NCI-H2196 (cell line): ENCODE measurements at regions not wholly inside any gene's neighbourhood (a gene's known extent, or its start where the extent isn't known, plus 50 kb on each side); places are given as distances from the start of the nearest gene placed in this dataset.
"Not testable (repeated sequence)": the region's sequence is repeated elsewhere in the genome, so short reads cannot be mapped to it uniquely, and the experiment has no call there.

Experiments
- DNase-seq: peaks from one replicate; lab custom pipeline; 2025; ENCODE audit not compliant: unreplicated experiment; lab: John Stamatoyannopoulos, UW

- no peak for DNase-seq
Measured at GRCh38 chr11:25317216-25317615, 820.4 kb downstream of the LUZP2 start.

DNA sequence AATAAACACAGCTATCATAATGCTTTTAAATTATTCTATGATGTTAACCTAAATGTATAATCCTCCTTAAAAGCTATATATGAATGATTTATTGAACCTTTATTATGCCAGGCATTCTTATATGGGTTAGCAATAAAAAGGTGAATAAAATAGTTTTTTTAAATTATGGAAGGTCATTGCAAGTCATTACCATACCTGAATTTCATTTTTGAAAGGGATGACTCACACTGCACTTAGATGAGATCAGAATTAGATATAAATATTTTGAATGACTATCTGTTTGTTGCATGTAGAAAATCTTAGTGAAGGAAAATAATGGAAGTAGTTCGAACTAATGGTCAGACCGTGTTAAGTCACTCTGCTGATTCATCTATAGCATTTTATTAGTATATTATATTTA lies 822.3 kb downstream of the LUZP2 start:
- DNase-seq = no peak

- no peak for DNase-seq
Measured at GRCh38 chr11:25327656-25328055, 830.8 kb downstream of the LUZP2 start.

DNA sequence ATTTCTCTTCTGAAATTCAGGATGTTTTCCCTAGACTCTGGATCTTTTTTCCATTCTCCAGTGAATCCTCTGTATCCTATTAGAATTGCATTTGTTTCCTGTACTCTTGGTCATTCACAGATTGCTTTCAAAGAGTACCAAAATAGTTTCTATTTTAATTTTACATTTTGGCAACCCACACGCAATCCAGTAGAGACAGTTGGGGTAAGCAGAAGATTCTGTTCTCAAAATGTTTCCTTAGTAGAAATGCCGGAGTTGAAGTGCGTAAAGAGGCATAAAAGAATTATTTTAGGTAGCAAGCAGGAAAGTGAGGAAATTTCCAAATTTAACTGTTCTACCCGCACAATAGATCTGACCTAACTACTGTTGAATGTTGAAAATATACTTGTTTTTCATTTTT lies 842.4 kb downstream of the LUZP2 start:
- DNase-seq = no peak

DNA sequence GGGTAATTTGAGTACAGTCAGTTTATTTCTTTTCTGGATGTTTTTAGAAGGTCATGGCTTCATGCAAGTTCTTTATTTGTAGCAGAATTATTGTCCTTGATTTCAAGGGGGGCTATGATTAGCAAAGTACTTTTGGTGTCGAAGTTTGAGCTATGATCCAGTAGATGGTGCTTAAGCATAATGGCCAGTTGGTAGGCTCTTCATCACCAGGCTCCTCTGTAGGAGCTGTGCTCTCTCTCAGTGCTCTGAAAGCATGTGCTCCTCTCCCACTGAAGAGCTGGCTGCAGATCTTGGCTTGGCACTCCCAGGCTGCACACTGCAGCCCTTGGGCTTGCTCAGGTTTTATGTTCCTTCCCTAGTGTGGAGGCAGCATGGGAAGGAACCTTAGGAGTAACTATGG lies 852.7 kb downstream of the LUZP2 start:
- DNase-seq = no peak

DNA sequence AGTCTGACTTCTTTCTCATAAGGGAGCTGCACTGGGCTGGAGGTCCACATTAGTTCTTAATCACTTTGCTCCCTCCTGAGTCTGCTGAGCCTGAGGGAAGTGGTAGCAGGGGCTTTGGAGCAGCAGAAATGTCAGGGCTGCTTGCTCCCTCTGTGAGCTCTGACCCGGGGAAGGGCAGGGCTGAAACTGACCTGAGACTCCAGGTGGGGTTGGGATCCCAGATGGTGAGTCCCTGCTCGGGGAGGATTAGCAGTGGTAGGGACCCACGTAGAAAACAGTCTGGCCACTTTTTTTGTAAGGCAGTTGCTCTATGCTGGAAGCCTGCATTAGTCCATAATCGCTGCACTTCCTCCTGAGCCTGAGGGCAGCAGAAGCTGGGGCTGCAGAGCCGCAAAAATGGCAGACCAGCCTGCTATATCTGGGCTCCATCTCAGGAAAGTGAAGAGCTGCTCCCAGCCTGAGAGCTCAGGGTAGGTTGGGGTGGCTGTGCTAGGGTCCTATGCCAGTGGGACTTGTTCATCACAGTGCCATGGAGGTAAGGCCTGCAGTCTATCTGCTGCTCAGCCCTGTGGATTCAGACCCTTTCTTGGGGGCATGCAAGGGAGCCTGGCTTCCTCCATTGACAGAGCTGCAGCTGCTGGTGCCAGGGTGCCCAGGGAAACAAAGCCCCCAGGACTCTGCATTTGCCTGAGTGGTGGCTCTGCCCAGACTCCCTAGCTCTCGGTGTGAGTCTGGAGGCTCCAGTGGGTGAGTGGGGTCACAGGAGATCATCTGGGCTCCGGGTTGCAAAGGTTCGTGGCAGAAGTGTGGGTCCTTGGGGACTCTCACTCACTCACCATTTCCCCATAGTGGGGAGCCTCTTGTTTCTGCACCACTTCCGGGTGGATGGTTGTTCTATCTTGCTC lies 854.3 kb downstream of the LUZP2 start:
- no peak for DNase-seq

GRCh38 chr11:25357133-25357532 lies 860.3 kb downstream of the LUZP2 start:
- no peak for DNase-seq

GRCh38 chr11:25377466-25377865 lies 880.6 kb downstream of the LUZP2 start:
- no peak for DNase-seq

DNA sequence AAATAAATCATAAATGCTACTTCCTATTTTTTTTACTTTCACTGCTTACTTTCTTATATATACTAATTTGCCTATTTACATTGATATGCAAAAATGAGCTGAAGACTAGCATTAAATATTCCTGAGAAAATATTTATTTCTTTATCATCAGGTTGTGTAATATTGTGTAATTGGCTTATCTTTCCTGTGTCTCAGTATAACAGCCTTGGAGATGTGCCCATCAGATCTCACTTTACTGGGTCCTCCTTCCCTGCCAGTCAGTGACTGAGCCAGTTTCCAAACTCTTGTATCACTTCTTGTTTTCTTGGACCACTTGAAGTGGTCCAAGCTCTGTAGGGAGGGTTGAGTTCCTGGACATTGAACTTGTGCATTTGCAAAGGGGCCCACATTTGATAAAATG lies 900.0 kb downstream of the LUZP2 start:
- no peak for DNase-seq

- no peak for DNase-seq
Measured at GRCh38 chr11:25408146-25408545, 911.3 kb downstream of the LUZP2 start.

DNA sequence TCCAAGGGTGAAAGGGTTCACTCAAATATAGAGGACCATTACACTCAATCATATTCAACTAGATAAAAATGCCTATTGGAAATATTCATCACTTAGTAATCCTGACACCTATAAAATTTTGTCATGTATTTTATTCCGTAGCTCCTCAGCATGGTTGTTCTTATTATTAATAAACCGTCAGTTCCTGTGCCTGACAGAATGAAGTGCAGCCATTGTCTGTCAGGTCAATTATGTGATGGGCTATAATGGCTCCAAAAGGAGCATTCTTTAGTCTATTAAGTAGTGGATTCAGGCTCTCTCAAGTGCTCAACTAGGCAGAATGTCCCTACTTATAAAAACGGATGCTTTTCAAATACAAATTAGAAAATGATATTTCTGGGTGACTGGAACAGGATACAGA lies 916.1 kb upstream of the ANO3 start:
- DNase-seq = no peak

DNA sequence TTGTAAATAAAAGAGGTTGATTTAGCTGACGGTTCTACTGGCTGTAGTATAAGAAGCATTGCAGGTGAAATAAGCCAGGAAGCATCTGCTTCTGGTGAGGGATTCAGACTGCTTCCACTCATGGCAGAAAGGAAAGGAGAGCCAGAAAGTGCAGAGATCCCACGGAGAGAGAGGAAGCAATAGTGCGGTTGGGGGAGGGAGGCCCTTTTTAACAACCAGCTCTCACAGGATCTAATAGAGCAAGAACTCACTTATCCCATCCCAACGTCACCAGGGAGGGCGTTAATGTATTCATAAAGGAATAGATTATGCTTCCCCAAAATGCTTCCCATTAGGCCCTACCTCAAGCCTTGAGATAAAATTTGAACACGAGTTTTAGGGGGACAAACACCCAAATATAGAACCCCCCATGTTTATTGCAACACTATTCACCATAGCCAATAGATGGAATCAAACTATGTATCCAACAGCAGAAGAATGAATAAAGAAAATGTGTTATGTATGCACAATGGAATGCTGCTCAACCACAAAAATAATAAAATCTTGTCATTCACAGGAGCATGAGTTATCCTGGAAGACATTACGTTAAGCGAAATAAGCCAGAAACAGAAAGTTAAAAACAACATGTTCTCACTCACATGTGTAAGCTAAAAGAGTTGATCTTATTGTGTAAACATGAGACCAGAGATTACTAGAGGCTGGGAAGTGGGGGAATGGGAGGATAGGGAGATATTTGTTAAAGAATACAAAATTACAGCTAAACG lies 908.3 kb upstream of the ANO3 start:
- DNase-seq = no peak

DNA sequence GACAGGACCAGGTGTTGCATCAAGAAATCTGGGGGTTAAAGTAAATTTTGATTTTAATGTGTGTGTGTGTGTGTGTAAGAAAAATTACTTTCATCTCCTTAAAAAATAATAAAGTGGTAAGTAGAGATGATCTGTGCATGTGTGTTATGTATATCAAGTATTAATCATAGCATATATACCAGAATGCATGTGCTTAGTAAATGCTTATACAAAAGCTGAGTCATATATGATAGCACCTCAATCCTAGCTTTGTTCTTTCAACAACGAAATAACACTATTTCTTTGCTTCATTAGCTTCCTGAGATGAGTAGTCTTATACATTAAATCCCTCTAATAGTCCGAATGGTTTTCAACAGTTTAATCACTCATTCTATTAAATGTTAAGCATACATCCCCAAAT lies 899.6 kb upstream of the ANO3 start:
- no peak for DNase-seq

- no peak for DNase-seq
Measured at GRCh38 chr11:25435197-25435596, 896.7 kb upstream of the ANO3 start.

DNA sequence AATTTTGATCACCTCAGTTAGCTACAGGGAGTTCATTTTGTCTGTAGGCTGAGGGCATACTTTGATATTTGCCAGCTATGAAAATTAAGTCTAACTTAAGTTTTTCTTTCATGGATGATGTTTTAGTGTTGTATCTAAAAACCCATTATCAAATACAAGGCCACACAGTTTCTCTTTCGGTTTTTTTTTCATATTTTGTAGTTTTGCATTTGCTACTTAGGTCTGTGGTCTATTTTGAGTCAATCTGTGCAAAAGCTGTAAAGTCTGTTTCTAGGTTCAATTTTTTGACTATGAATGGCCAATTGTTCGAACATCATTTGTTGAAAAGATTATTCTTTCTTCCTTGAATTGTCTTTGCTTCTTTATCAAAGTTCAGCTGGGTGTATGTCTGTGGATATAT lies 895.6 kb upstream of the ANO3 start:
- no peak for DNase-seq

- DNase-seq = no peak
Measured at GRCh38 chr11:25441421-25441820, 890.5 kb upstream of the ANO3 start.

DNA sequence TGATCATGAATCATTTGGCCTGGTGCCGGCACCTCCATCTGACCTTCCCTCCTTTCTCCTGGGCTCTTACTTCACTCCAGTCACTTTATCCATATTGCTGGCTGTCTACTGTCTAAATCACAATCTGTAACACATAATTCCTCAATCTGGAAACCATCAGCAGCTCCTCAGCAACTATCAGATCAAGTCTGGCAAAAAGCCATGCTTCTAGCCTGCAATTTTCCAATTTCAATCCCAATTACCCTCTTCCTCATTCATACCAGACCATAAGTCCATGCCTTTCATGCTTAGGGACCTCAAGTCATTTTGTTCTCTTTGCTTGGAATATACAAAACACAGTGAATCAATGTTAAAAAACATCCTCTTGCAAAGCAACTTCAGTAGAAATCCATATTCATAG lies 882.8 kb upstream of the ANO3 start:
- no peak for DNase-seq

DNA sequence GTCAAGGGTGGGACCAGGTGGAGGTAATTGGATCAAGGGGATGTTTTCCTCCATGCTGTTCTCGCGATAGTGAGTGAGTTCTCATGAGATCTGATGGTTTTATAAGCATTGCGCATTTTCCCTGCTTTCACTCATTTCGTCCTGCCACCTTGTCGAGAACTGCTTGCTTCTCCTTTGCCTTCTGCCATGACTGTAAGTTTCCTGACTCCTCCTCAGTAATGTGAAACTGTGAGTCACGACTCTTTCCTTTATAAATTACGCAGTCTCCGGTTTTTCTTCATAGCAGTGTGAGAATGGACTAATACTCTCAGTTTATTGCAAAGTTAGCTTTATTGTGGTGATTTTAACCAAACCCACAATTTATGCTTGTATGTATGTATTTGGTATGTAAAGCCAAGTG lies 878.5 kb upstream of the ANO3 start:
- DNase-seq = no peak

DNA sequence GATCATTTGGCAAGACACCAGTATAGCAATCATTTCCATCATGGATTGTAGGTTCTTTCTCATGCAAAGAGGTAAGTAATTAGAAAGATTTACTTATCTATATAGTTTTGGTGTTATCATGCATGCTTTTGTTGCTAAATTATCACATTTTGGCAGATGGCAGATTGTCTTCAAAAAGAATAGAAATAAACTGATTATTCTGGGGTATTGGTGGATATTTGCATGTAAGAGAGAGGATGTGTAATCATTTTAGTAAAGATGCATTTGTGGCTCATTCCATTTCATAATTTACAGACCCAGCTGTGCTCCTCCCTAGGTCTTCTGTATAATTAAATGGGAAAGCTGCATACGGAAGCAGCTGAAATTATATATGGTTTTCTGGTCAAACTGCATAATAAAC lies 875.7 kb upstream of the ANO3 start:
- DNase-seq = no peak

GRCh38 chr11:25483915-25484635 lies 847.9 kb upstream of the ANO3 start:
- DNase-seq = no peak

- no peak for DNase-seq
Measured at GRCh38 chr11:25485315-25485714, 846.6 kb upstream of the ANO3 start.

GRCh38 chr11:25486338-25486737 lies 845.6 kb upstream of the ANO3 start:
- not testable (repeated sequence) for DNase-seq
